ENCODE measurements at regions not wholly inside any gene's neighbourhood (a gene's known extent, or its start where the extent isn't known, plus 50 kb on each side); places are given as distances from the start of the nearest gene placed in this dataset.
A peak's percentile ranks its signal among the peaks of the same experiment; 100 is the strongest.

GRCh38 chr1:217281332-217281731, 349.6 kb downstream of the GPATCH2 start:
- no peak overlapping the region for H3K4me3 ChIP-seq (ENCODE audit: low read depth, low read length)
- no peak for DNase-seq (ENCODE audit: low read depth, low spot score)
- ChIA-PET POLR2A (no interaction called here), CTCF (no interaction called here)
- no peak for TF ChIP-seq CTCF (IDR thresholded peaks at IDR 0.05; ENCODE audit: insufficient read depth, low read length, missing control alignments)

- DNase-seq (ENCODE audit: low read depth, low spot score), result peak; percentile 12
- POLR2A ChIA-PET, result no interaction called here
- TF ChIP-seq CTCF (IDR thresholded peaks at IDR 0.05; ENCODE audit: insufficient read depth, low read length, missing control alignments), result no peak
- no peak overlapping the region for H3K4me3 ChIP-seq (ENCODE audit: low read depth, low read length)
- CTCF ChIA-PET, result no interaction called here
Measured at GRCh38 chr1:217275655-217276398, 355.1 kb downstream of the GPATCH2 start.

GRCh38 chr1:217274927-217275654, 355.8 kb downstream of the GPATCH2 start:
- POLR2A ChIA-PET, result no interaction called here
- no peak for TF ChIP-seq CTCF (IDR thresholded peaks at IDR 0.05; ENCODE audit: insufficient read depth, low read length, missing control alignments)
- DNase-seq (ENCODE audit: low read depth, low spot score), result no peak
- no peak overlapping the region for H3K4me3 ChIP-seq (ENCODE audit: low read depth, low read length)
- CTCF ChIA-PET, result no interaction called here

GRCh38 chr1:217274416-217274815, 356.5 kb downstream of the GPATCH2 start:
- DNase-seq (ENCODE audit: low read depth, low spot score), result no peak
- no peak overlapping the region for H3K4me3 ChIP-seq (ENCODE audit: low read depth, low read length)
- TF ChIP-seq CTCF (IDR thresholded peaks at IDR 0.05; ENCODE audit: insufficient read depth, low read length, missing control alignments), result no peak
- POLR2A ChIA-PET, result no interaction called here
- CTCF ChIA-PET, result no interaction called here

DNA sequence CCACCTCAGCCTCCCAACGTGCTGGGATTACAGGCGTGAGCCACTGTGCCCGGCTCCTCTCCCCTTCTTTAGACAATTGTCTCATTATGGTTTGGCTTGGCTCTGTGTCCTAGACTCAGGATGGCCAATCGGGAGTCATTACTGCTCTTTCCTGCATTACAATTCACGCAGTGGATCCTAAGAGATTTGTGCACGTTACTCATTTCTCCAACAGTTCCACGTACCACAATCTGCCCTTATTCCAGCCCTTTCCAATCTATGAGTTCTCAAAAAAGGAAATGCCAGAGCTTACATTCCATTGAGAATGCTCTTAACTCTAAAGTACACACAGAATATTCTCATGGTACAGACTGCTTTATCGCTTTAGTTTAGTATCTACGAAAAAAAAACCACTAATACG, 357.0 kb downstream of the GPATCH2 start:
- no peak overlapping the region for H3K4me3 ChIP-seq (ENCODE audit: low read depth, low read length)
- POLR2A ChIA-PET, result no interaction called here
- no peak for TF ChIP-seq CTCF (IDR thresholded peaks at IDR 0.05; ENCODE audit: insufficient read depth, low read length, missing control alignments)
- no peak for DNase-seq (ENCODE audit: low read depth, low spot score)
- CTCF ChIA-PET, result no interaction called here

DNA sequence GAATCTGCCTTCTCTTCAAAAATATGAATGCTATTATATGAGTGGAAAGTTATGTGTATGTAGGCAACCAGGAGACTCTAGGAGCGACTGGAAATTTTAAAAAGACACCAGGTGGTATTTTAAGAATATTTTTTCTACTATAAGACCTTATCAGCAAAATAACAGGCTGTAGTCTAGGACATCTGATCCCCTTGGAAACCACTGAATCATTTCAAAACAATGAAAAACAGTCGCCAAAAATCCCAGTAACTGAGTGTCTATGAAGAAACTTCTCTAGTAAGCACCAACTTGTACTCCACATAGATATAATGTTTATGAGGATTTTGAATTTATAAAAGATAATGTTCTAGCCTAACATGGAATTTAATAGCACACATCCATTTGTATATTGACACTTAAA, 358.5 kb downstream of the GPATCH2 start:
- CTCF ChIA-PET, result no interaction called here
- no peak overlapping the region for H3K4me3 ChIP-seq (ENCODE audit: low read depth, low read length)
- no peak for TF ChIP-seq CTCF (IDR thresholded peaks at IDR 0.05; ENCODE audit: insufficient read depth, low read length, missing control alignments)
- POLR2A ChIA-PET, result no interaction called here
- DNase-seq (ENCODE audit: low read depth, low spot score), result no peak
